Ishikawa (cell line): ENCODE measurements at regions not wholly inside any gene's neighbourhood (a gene's known extent, or its start where the extent isn't known, plus 50 kb on each side); places are given as distances from the start of the nearest gene placed in this dataset.

Experiments
- FOXM1 ChIP-seq: IDR thresholded peaks from 2 replicates; pipeline ENCODE4 v1.6.1; 2012; ENCODE audit warnings: low read depth, borderline replicate concordance
- YY1 ChIP-seq: IDR thresholded peaks from 2 replicates; pipeline ENCODE4 v1.6.1; 2012; ENCODE audit warnings: low read depth

GRCh38 chr4:81572402-81572801 lies 100.7 kb upstream of the RASGEF1B start:
- TF ChIP-seq YY1 (no peak), FOXM1 (no peak)
